ENCODE measurements at regions not wholly inside any gene's neighbourhood (a gene's known extent, or its start where the extent isn't known, plus 50 kb on each side); places are given as distances from the start of the nearest gene placed in this dataset.
A peak's percentile ranks its signal among the peaks of the same experiment; 100 is the strongest.

- DNase-seq (ENCODE audit: low spot score in 2 of 2) (peak in 1 of 2 donors; percentile 2), ATAC-seq (replicated peaks; ENCODE audit: extremely low read depth, poor library complexity, severe bottlenecking) (no peak)
- Mint-ChIP-seq H3K9me3 (no peaks in the 10 kb centered on the region), H3K4me3 (no peak overlapping the region), H3K27me3 (peaks cover 21% of the 10 kb centered on the region), H3K4me1 (peaks cover 15% of the 10 kb centered on the region), H3K36me3 (ENCODE audit: insufficient read depth) (peaks cover 2% of the 10 kb centered on the region), H3K27ac (ENCODE audit: low read depth) (peak overlapping the region; percentile 38)
Measured at GRCh38 chr15:69623392-69624154, 171.0 kb downstream of the RPLP1 start.

GRCh38 chr15:69624155-69624520, 171.5 kb downstream of the RPLP1 start:
- DNase-seq (ENCODE audit: low spot score in 2 of 2) (peak in 1 of 2 donors; percentile 7), ATAC-seq (replicated peaks; ENCODE audit: extremely low read depth, poor library complexity, severe bottlenecking) (no peak)
- Mint-ChIP-seq H3K4me3 (no peak overlapping the region), H3K27me3 (peaks cover 21% of the 10 kb centered on the region), H3K9me3 (no peaks in the 10 kb centered on the region), H3K27ac (ENCODE audit: low read depth) (peak overlapping the region; percentile 38), H3K36me3 (ENCODE audit: insufficient read depth) (peaks cover 2% of the 10 kb centered on the region), H3K4me1 (peaks cover 15% of the 10 kb centered on the region)

GRCh38 chr15:69624816-69625215, 172.2 kb downstream of the RPLP1 start:
- peaks cover 21% of the 10 kb centered on the region for H3K27me3 Mint-ChIP-seq
- ATAC-seq (replicated peaks; ENCODE audit: extremely low read depth, poor library complexity, severe bottlenecking) (no peak), DNase-seq (ENCODE audit: low spot score in 2 of 2) (no peak)
- peak overlapping the region; percentile 1 for H3K27ac Mint-ChIP-seq (ENCODE audit: low read depth)
- H3K36me3 Mint-ChIP-seq (ENCODE audit: insufficient read depth), result peaks cover 2% of the 10 kb centered on the region
- H3K4me1 Mint-ChIP-seq, result peaks cover 15% of the 10 kb centered on the region
- H3K4me3 Mint-ChIP-seq, result no peak overlapping the region
- H3K9me3 Mint-ChIP-seq, result no peaks in the 10 kb centered on the region

GRCh38 chr15:69625328-69625727, 172.7 kb downstream of the RPLP1 start:
- no peaks in the 10 kb centered on the region for H3K9me3 Mint-ChIP-seq
- ATAC-seq (replicated peaks; ENCODE audit: extremely low read depth, poor library complexity, severe bottlenecking) (no peak), DNase-seq (ENCODE audit: low spot score in 2 of 2) (no peak)
- H3K4me1 Mint-ChIP-seq, result peaks cover 19% of the 10 kb centered on the region
- H3K27me3 Mint-ChIP-seq, result peaks cover 25% of the 10 kb centered on the region
- H3K27ac Mint-ChIP-seq (ENCODE audit: low read depth), result no peak overlapping the region
- H3K4me3 Mint-ChIP-seq, result no peak overlapping the region
- peaks cover 2% of the 10 kb centered on the region for H3K36me3 Mint-ChIP-seq (ENCODE audit: insufficient read depth)

- no peak overlapping the region for H3K4me3 Mint-ChIP-seq
- ATAC-seq (replicated peaks; ENCODE audit: extremely low read depth, poor library complexity, severe bottlenecking) (no peak), DNase-seq (ENCODE audit: low spot score in 2 of 2) (peak in 1 of 2 donors; percentile 1)
- no peaks in the 10 kb centered on the region for H3K9me3 Mint-ChIP-seq
- H3K4me1 Mint-ChIP-seq, result peaks cover 27% of the 10 kb centered on the region
- H3K27me3 Mint-ChIP-seq, result peaks cover 35% of the 10 kb centered on the region
- no peak overlapping the region for H3K27ac Mint-ChIP-seq (ENCODE audit: low read depth)
- peaks cover 5% of the 10 kb centered on the region for H3K36me3 Mint-ChIP-seq (ENCODE audit: insufficient read depth)
Measured at GRCh38 chr15:69626095-69627066, 173.8 kb downstream of the RPLP1 start.

GRCh38 chr15:69627548-69628158, 175.0 kb downstream of the RPLP1 start:
- ATAC-seq (replicated peaks; ENCODE audit: extremely low read depth, poor library complexity, severe bottlenecking), result no peak
- peak in 1 of 2 donors; percentile 4 for DNase-seq (ENCODE audit: low spot score in 2 of 2)
- Mint-ChIP-seq H3K4me1 (peaks cover 27% of the 10 kb centered on the region), H3K27ac (ENCODE audit: low read depth) (no peak overlapping the region), H3K4me3 (no peak overlapping the region), H3K9me3 (no peaks in the 10 kb centered on the region), H3K36me3 (ENCODE audit: insufficient read depth) (peaks cover 5% of the 10 kb centered on the region), H3K27me3 (peaks cover 43% of the 10 kb centered on the region)

GRCh38 chr15:69628256-69629093, 175.9 kb downstream of the RPLP1 start:
- ATAC-seq (replicated peaks; ENCODE audit: extremely low read depth, poor library complexity, severe bottlenecking) (no peak), DNase-seq (ENCODE audit: low spot score in 2 of 2) (peak in 1 of 2 donors; percentile 3)
- H3K4me3 Mint-ChIP-seq, result no peak overlapping the region
- H3K4me1 Mint-ChIP-seq, result peaks cover 24% of the 10 kb centered on the region
- no peaks in the 10 kb centered on the region for H3K9me3 Mint-ChIP-seq
- H3K27ac Mint-ChIP-seq (ENCODE audit: low read depth), result no peak overlapping the region
- peaks cover 5% of the 10 kb centered on the region for H3K36me3 Mint-ChIP-seq (ENCODE audit: insufficient read depth)
- H3K27me3 Mint-ChIP-seq, result peaks cover 35% of the 10 kb centered on the region

- Mint-ChIP-seq H3K36me3 (ENCODE audit: insufficient read depth) (peaks cover 2% of the 10 kb centered on the region), H3K4me3 (no peak overlapping the region), H3K4me1 (peaks cover 13% of the 10 kb centered on the region), H3K9me3 (no peaks in the 10 kb centered on the region), H3K27ac (ENCODE audit: low read depth) (no peak overlapping the region), H3K27me3 (peaks cover 29% of the 10 kb centered on the region)
- ATAC-seq (replicated peaks; ENCODE audit: extremely low read depth, poor library complexity, severe bottlenecking) (no peak), DNase-seq (ENCODE audit: low spot score in 2 of 2) (peak in 1 of 2 donors; percentile 6)
Measured at GRCh38 chr15:69629631-69630161, 177.1 kb downstream of the RPLP1 start.

GRCh38 chr15:69631005-69631404, 178.4 kb downstream of the RPLP1 start:
- no peaks in the 10 kb centered on the region for H3K9me3 Mint-ChIP-seq
- ATAC-seq (replicated peaks; ENCODE audit: extremely low read depth, poor library complexity, severe bottlenecking), result no peak
- peak in 1 of 2 donors; percentile 6 for DNase-seq (ENCODE audit: low spot score in 2 of 2)
- H3K27me3 Mint-ChIP-seq, result peaks cover 26% of the 10 kb centered on the region
- H3K4me1 Mint-ChIP-seq, result peaks cover 11% of the 10 kb centered on the region
- H3K36me3 Mint-ChIP-seq (ENCODE audit: insufficient read depth), result peaks cover 2% of the 10 kb centered on the region
- peak overlapping the region; percentile 2 for H3K27ac Mint-ChIP-seq (ENCODE audit: low read depth)
- no peak overlapping the region for H3K4me3 Mint-ChIP-seq

- H3K4me1 Mint-ChIP-seq, result peaks cover 18% of the 10 kb centered on the region
- no peak for DNase-seq (ENCODE audit: low spot score in 2 of 2)
- peaks cover 2% of the 10 kb centered on the region for H3K36me3 Mint-ChIP-seq (ENCODE audit: insufficient read depth)
- H3K9me3 Mint-ChIP-seq, result no peaks in the 10 kb centered on the region
- no peak for ATAC-seq (replicated peaks; ENCODE audit: extremely low read depth, poor library complexity, severe bottlenecking)
- H3K4me3 Mint-ChIP-seq, result no peak overlapping the region
- H3K27ac Mint-ChIP-seq (ENCODE audit: low read depth), result no peak overlapping the region
- H3K27me3 Mint-ChIP-seq, result peaks cover 22% of the 10 kb centered on the region
Measured at GRCh38 chr15:69631978-69632377, 179.4 kb downstream of the RPLP1 start.

- ATAC-seq (replicated peaks; ENCODE audit: extremely low read depth, poor library complexity, severe bottlenecking) (no peak), DNase-seq (ENCODE audit: low spot score in 2 of 2) (no peak)
- Mint-ChIP-seq H3K9me3 (no peaks in the 10 kb centered on the region), H3K27ac (ENCODE audit: low read depth) (no peak overlapping the region), H3K4me3 (no peak overlapping the region), H3K36me3 (ENCODE audit: insufficient read depth) (peaks cover 2% of the 10 kb centered on the region), H3K27me3 (peaks cover 22% of the 10 kb centered on the region), H3K4me1 (peaks cover 18% of the 10 kb centered on the region)
Measured at GRCh38 chr15:69634860-69635259, 182.2 kb downstream of the RPLP1 start.

Measured in central memory CD8-positive, alpha-beta T cell (primary cell).